ENCODE measurements at regions not wholly inside any gene's neighbourhood (a gene's known extent, or its start where the extent isn't known, plus 50 kb on each side); places are given as distances from the start of the nearest gene placed in this dataset.
"Not testable (repeated sequence)": the region's sequence is repeated elsewhere in the genome, so short reads cannot be mapped to it uniquely, and the experiment has no call there.

DNA sequence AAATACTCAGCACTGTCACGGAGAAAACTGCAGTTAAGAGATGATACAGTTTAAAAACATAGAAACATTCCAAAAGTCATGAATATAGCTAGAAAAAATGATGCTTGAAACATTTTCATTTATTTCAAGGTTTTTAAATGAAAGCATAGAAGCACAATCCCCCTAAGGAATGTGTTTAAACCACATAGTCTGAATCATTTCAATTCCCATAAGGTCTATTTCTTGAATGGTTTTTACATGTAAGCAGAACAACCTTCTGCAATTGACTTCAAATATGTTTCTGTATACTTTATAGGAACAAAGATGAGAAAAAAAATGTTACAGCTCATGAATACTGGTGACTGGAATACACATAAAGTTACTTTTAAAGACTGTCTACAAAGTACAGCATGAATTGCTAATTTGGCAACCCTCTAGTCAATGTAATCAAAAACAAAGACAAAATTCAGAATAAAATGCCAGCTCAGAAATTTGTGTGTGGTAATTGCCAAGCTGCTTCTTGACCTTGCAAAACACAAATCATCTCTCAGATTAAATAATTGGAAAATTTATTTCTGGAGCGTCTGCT lies 886.4 kb upstream of the ADGRL3 start:
- FAIRE-seq: no peak

GRCh38 chr4:60314416-60314815 lies 885.7 kb upstream of the ADGRL3 start:
- DNase-seq (ENCODE audit: low spot score): no peak
- no peak for FAIRE-seq

More for the DNA sequence above, 886.4 kb upstream of the ADGRL3 start:
- DNase-seq (ENCODE audit: low spot score): no peak

DNA sequence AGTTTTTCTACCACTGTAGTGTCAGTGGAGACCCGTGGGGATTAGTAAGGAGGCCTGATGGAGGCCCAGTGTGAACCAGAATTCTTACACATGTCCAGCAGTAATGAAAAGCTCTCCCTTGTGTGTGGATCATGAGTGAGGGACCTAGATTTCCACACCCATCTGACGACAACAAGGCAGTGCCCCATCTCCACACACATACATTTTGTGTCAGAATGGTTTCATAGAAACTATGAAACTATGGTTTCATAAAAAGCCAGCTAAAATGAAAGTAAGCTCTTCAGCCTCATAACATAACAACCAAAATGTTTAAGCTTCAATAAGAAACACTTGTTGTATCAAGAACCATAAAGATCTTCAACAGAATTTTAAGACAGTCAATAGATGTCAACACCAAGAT lies 884.5 kb upstream of the ADGRL3 start:
- DNase-seq (ENCODE audit: low spot score) (no peak), FAIRE-seq (no peak)

DNA sequence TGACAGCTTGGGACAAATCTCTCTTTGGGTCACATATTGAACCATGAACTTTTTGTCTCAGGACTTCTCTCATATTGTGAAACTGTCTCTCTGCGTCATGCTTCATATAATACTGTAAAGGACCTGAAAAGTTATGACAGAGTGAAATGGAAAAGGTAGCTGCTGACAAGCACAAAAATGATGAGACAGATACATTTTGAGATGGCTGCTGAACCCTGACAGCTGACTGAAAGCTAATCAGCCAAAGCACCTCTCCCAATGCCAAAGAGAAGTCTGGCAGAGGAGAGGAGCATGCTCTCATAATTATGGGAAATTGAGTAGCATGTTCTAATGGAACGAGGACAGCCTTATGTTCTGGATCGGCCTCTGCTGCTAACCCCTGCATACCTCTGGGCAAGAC lies 873.4 kb upstream of the ADGRL3 start:
- FAIRE-seq (no peak), DNase-seq (ENCODE audit: low spot score) (no peak)

DNA sequence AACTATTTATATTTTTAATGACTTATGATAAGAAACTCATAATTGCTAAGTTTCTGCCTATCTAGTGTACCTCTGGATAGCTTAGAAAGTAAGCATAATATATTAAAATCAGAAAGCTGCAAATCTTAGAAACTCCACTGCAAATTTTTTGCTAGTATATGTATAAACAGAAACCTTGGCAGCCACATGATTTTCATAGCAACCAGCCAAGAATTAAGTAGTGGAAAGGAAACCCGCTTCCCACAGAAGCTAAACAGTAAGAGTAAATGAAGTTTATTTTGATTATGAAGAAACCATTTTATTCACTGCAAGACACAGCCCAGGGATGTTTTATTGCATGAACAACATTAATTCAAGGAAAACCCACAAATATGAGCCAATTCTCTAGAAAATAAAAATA lies 872.5 kb upstream of the ADGRL3 start:
- FAIRE-seq: no peak
- DNase-seq (ENCODE audit: low spot score): no peak

- DNase-seq (ENCODE audit: low spot score) (no peak), FAIRE-seq (no peak)
These were observed 855.2 kb upstream of the ADGRL3 start for GRCh38 chr4:60344908-60345307.

DNA sequence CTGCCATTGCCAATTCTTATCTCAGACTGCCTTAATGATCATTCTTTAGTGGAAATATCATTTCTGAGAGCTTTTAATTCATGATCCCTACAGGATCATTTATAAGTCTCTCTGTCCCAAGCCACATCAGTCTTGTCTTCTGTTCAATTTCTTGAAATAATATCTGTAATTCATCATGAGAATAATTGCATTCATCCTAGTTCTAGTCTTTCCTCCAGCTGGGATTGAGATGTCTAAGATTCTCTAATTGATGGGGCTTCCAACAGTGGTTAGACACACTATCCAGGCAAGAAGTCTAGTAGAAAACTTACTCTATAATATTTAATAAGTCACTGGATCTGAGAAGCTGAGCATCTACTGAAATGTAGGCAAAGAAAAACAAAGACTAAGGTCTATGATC lies 854.7 kb upstream of the ADGRL3 start:
- no peak for FAIRE-seq
- no peak for DNase-seq (ENCODE audit: low spot score)

DNA sequence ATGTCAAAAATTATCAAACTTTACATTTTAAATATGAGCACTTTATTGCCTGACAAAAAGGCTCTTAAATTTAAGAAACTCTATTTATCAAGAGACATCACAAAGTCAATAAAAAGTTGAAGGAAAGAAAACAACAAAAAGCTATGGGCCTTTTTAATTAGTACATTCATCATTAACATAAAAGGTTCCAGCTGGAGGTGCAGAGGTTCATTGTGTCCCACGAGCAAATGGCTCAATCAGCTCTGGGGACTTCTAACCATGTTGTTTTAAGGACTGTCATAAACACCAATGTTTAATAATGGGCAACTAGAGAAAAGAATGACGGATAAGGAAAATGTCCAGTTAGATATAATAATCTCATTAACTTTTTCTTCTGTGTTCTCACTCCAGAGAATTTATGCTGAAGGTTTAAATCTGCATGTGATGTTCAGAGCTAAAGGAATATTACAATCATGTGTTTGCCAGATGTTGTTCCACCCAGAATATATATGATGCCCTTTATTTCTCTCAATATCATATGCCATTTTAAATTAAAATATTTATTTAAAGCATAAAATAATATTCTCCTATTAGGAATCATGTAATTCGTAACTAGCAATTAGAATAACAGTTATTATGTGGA lies 840.3 kb upstream of the ADGRL3 start:
- DNase-seq (ENCODE audit: low spot score) (no peak), FAIRE-seq (no peak)

GRCh38 chr4:60365176-60365575 lies 835.0 kb upstream of the ADGRL3 start:
- DNase-seq (ENCODE audit: low spot score) (no peak), FAIRE-seq (no peak)

DNA sequence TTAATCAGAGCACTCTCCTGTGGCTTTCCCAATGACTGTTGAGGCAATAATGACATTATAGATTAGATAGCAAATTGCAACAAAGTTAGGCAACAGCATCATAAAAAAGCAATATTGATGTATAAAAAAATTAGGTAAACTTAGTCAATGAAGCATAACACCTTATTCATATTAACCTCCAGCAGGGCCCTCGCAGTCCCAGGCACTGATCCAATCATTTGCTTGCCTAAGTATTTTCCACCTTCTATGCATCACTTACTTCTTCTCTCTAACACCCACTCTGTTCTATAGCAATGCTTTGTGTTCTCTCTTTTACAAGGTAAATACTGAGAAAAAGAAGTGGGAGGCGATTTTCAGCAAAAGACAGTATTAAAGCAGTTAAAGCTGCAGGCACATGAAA lies 833.5 kb upstream of the ADGRL3 start:
- no peak for FAIRE-seq
- DNase-seq (ENCODE audit: low spot score): no peak

DNA sequence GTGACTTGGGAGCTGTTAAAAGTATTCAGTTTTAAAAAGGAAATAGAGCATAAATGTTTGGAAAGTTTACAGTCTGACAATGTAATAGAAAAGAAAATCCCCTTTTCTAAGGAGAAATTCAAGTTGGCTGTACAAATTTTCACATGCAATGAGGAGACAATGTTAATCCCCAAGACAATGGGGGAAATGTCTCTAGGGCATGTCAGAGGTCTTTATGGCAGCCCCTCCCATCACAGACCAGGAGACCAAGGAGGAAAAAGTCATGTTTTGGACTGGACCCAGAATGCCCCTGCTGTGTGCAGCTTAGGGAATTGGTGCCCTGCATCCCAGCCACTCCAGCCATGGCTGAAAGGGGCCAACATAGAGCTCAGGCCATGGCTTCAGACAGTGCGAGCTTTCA lies 831.1 kb upstream of the ADGRL3 start:
- no peak for FAIRE-seq
- no peak for DNase-seq (ENCODE audit: low spot score)

DNA sequence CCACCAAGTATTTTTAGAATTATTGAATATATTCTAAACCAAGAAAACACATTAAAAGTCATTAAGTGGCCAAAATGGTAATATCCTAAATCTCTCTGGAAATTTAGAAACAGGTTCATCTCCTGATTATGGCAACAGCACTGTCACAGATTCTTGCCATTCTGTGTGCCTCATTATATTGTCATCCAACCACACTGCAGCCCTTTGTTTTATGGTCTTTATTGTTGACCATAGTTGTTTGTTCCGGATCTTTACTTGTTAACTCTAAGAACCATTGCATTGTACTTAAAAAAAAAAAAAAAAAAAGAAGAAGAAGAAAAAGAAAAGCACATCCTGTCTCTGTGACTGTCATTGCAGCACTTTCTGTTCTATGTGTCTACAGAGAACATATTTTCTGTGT lies 822.1 kb upstream of the ADGRL3 start:
- no peak for DNase-seq (ENCODE audit: low spot score)
- FAIRE-seq: no peak

DNA sequence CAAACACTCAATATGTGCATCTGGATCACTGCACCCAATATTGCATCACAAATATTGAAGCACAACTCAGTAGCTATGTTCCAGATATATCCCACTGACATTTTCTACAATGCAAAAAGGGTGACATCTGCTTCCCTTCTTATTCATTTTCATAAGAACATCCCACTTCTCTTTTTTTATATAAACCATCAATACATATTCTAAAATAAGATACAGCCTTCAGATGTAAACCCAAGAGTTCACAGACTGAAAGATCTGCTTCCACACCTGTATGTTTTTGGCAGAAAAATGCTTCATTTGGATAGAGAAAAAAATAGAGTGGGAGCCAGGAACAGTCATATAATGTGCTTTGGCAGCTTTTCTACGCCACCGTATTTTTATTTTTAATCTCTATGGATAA lies 815.6 kb upstream of the ADGRL3 start:
- no peak for FAIRE-seq

DNA sequence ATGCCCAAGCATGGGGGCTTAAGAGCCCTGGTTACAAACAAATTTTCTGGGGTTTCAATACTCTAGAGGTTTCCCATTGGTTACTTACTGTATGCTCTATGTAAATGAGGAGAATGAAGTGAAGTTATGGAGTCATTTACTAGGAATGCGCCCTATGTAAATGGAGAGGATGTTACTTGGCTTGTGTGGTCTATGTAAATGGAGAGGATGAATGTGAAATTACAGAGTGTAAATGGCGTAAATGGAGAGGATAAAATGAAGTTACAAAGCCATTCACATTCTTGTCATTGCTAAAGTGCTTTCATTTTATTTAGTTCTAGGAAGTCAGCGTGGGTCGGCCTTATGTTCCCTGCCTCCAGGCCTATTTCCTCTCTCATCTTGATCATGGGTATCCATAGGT lies 810.5 kb upstream of the ADGRL3 start:
- DNase-seq (ENCODE audit: low spot score) (no peak), FAIRE-seq (no peak)

More for the DNA sequence above, 815.6 kb upstream of the ADGRL3 start:
- DNase-seq (ENCODE audit: low spot score): no peak

DNA sequence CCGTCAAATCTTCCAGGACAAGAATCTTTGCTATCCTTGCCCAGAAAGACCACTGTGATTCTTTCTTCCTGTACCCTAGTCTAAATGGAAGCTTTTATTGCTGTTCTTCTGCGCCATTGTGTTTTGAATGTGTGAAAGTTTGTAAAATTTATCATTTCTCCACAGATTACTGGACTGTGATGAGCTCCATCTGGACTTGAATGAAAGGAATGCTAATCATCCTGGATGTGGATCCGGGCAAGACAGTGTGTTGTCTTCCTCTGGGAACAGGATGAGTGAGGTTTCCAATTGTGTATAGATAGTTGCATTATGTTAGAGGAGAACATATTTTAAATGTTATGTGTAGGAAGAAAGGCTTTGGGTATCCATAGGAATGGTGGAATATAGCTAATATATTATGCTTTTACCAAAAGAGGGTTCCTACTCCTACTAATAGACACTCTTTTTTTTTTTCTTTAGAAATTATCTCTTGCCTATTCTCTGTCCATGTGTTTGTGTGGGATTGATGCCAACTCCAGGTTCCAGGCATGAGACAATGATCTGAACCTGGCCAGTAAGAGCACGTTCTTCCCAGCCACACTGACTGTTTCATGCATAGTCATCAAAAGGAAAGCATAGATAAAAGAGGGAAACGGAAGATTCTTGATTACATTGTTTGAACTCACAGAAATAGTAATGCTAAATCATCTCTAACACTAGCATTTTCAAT lies 803.6 kb upstream of the ADGRL3 start:
- DNase-seq (ENCODE audit: low spot score): no peak
- no peak for FAIRE-seq

DNA sequence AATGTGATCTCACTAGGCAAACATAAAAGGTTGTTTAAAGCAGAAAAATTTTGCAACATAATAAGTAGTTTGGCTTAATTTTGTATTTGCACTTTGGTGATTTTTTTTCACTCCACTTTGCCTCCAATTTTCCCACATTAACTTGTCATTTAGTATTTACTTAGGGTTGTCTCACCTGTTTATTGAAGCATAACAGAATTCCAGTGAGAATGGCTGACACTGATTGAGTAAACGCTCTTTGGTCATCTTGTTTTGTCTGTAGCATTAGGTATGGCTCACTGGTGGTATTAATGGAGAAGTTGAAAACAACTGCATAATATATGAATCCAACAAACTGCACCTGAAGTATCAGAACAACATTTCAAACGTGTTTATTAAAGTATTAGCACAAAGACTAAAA lies 799.5 kb upstream of the ADGRL3 start:
- no peak for FAIRE-seq
- no peak for DNase-seq (ENCODE audit: low spot score)

- no peak for DNase-seq (ENCODE audit: low spot score)
- FAIRE-seq: no peak
These were observed 796.1 kb upstream of the ADGRL3 start for GRCh38 chr4:60404027-60404426.

DNA sequence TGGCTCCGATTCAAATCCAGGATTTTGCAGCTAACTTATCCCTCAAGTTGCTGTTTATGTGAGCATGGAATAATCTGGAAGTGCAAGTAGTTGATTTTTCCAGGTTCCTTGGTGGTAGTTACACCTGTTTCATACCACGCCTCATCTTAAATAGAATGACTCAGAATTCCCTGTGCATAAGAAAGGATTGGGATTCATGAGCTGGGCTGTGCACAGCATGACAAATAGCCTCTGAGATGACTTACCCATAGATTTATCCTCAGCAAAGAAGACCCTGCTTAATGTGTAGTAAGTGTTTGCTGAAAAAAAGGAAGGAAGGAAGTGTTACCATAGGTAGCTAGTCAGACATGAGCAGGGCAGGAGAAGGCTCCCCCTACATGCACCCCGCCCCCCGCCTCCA lies 777.7 kb upstream of the ADGRL3 start:
- no peak for DNase-seq (ENCODE audit: low spot score)
- FAIRE-seq: no peak

GRCh38 chr4:60423573-60424184 lies 776.4 kb upstream of the ADGRL3 start:
- not testable (repeated sequence) for DNase-seq (ENCODE audit: low spot score); FAIRE-seq

DNA sequence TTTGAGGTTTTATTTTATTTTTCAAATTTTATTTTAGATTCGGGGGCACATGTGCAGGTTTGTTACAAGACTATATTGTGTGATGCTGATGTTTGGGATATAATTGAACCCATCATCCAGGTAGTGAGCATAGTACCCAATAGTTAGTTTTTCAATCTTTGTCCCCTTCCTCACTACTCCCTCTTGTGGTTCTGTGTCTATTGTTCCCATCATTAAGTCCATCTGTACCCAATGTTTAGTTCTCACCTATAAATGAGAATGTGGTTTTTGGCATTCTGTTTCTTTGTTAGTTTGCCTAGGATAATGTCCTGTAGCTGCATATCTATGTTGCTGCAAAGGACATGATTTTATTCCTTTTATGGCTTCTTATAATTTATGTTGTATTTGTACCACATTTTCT lies 767.2 kb upstream of the ADGRL3 start:
- no peak for FAIRE-seq
- DNase-seq (ENCODE audit: low spot score): no peak

- FAIRE-seq (no peak), DNase-seq (ENCODE audit: low spot score) (no peak)
These were observed 757.1 kb upstream of the ADGRL3 start for GRCh38 chr4:60443068-60443467.

DNA sequence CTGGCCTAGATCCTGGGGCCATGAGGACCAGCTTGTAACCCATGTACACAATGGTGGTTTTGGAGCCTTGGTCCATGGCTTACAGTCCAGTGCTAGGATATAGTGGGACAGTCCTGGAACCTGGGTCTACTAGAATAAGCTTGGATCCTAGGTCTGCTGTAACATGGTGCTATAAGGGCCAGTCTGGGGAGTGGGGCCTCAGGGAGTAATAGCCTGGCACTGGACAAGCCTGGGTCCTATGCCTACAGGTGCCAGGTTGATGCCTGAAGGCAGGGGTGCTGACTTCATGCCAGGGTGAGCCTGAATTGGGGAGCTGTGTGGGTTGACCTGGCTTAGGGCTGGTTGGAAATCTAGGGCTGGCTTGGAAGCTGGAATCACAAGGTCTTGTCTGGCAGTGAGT lies 756.3 kb upstream of the ADGRL3 start:
- DNase-seq (ENCODE audit: low spot score) (no peak), FAIRE-seq (no peak)

DNA sequence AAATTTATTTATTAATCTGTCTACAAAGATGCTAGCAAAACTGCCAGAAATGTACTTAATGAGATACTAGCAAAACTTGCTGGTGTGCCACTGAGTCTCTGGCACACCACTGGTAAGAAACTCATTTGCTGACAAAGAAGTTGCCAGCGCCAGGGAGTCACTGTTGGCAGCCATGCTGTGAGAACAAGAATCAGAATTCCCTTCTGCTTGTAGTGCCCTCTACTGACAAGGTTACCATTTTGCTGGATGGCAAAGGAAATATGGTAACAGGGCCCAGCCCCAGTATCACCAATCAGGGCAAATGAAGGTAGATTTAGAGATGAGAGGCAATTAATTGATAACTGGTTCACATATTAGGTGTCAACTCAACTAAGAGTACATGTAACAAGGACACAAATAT lies 750.1 kb upstream of the ADGRL3 start:
- FAIRE-seq: no peak
- DNase-seq (ENCODE audit: low spot score): no peak
